H9 (cell line): ENCODE measurements at regions not wholly inside any gene's neighbourhood (a gene's known extent, or its start where the extent isn't known, plus 50 kb on each side); places are given as distances from the start of the nearest gene placed in this dataset.
"Not testable (repeated sequence)": the region's sequence is repeated elsewhere in the genome, so short reads cannot be mapped to it uniquely, and the experiment has no call there.

ENCODE experiments used
- DNase-seq: peaks from one replicate; pipeline ENCODE4 v3.0.0-alpha.2; 2017
- H2AFZ ChIP-seq: one replicate; pipeline ENCODE4 v1.6.1; 2013; ENCODE audit warnings: mild to moderate bottlenecking, low read length, control low read depth, moderate library complexity
- H2AK5ac ChIP-seq: 2 replicates; pipeline ENCODE4 v1.6.1; 2013; ENCODE audit warnings: low read length, control low read depth, mixed read lengths; ENCODE audit not compliant: insufficient read length
- H2BK120ac ChIP-seq: one replicate; pipeline ENCODE4 v1.6.1; 2013; ENCODE audit warnings: low read depth, mild to moderate bottlenecking, low read length, control low read depth, inconsistent platforms; ENCODE audit not compliant: poor library complexity, severe bottlenecking
- H2BK12ac ChIP-seq: 2 replicates; pipeline ENCODE4 v1.6.1; 2013; ENCODE audit warnings: low read length, control low read depth, mixed read lengths, low read depth; ENCODE audit not compliant: insufficient read length
- H2BK15ac ChIP-seq: 2 replicates; pipeline ENCODE4 v1.6.1; 2013; ENCODE audit warnings: low read depth, low read length, control low read depth
- H2BK20ac ChIP-seq: one replicate; pipeline ENCODE4 v1.6.1; 2013; ENCODE audit warnings: low read depth, mild to moderate bottlenecking, low read length, control low read depth, inconsistent platforms; ENCODE audit not compliant: poor library complexity, severe bottlenecking
- H2BK5ac ChIP-seq: 2 replicates; pipeline ENCODE4 v1.6.1; 2013; ENCODE audit warnings: low read length, control low read depth, mixed read lengths; ENCODE audit not compliant: insufficient read length
- H3K14ac ChIP-seq: 2 replicates; pipeline ENCODE4 v1.6.1; 2013; ENCODE audit warnings: low read length, control low read depth; ENCODE audit not compliant: insufficient read depth
- H3K18ac ChIP-seq: 2 replicates; pipeline ENCODE4 v1.6.1; 2013; ENCODE audit warnings: low read depth, mild to moderate bottlenecking, mixed read lengths, low read length, control low read depth; ENCODE audit not compliant: insufficient read length
- H3K23ac ChIP-seq: 2 replicates; pipeline ENCODE4 v1.6.1; 2013; ENCODE audit warnings: low read length, control low read depth, mixed read lengths, low read depth; ENCODE audit not compliant: insufficient read length
- H3K23me2 ChIP-seq: 2 replicates; pipeline ENCODE4 v1.6.1; 2013; ENCODE audit warnings: low read depth, mild to moderate bottlenecking, mixed read lengths, low read length, control low read depth; ENCODE audit not compliant: insufficient read length, poor library complexity, severe bottlenecking
- H3K27ac ChIP-seq: 2 replicates; pipeline ENCODE4 v1.5.1; 2013; ENCODE audit warnings: low read length, control low read depth, mixed read lengths, low read depth; ENCODE audit not compliant: insufficient read length
- H3K27me3 ChIP-seq: 2 replicates; pipeline ENCODE4 v1.6.1; 2013; ENCODE audit warnings: low read length, control low read depth, inconsistent platforms; ENCODE audit not compliant: insufficient read depth
- H3K4ac ChIP-seq: 2 replicates; pipeline ENCODE4 v1.6.1; 2013; ENCODE audit warnings: low read depth, mild to moderate bottlenecking, control low read depth, inconsistent platforms, low read length, moderate library complexity
- H3K4me1 ChIP-seq: 2 replicates; pipeline ENCODE4 v1.6.1; 2013; ENCODE audit warnings: low read length, control low read depth, inconsistent platforms; ENCODE audit not compliant: insufficient read depth
- H3K4me2 ChIP-seq: 2 replicates; pipeline ENCODE4 v1.6.1; 2013; ENCODE audit warnings: low read length, control low read depth, mixed read lengths; ENCODE audit not compliant: insufficient read length, insufficient read depth
- H3K56ac ChIP-seq: 2 replicates; pipeline ENCODE4 v1.6.1; 2013; ENCODE audit warnings: low read depth, mild to moderate bottlenecking, mixed read lengths, low read length, control low read depth; ENCODE audit not compliant: insufficient read length
- H3K79me1 ChIP-seq: 2 replicates; pipeline ENCODE4 v1.6.1; 2013; ENCODE audit warnings: low read depth, mild to moderate bottlenecking, moderate library complexity, low read length, control low read depth, inconsistent platforms; ENCODE audit not compliant: insufficient read depth, poor library complexity, severe bottlenecking
- H3K79me2 ChIP-seq: 2 replicates; pipeline ENCODE4 v1.6.1; 2013; ENCODE audit warnings: low read length, control low read depth, inconsistent platforms; ENCODE audit not compliant: insufficient read depth
- H3K9ac ChIP-seq: 2 replicates; pipeline ENCODE4 v1.6.1; 2013; ENCODE audit warnings: low read length, control low read depth, mixed read lengths; ENCODE audit not compliant: insufficient read length; ENCODE audit errors: extremely low read depth
- H3K9me3 ChIP-seq: one replicate; pipeline ENCODE4 v1.6.1; 2013; ENCODE audit warnings: low read depth, low read length, inconsistent platforms; ENCODE audit not compliant: control insufficient read depth
- H3T11ph ChIP-seq: one replicate; pipeline ENCODE4 v1.6.1; 2013; ENCODE audit warnings: mild to moderate bottlenecking, low read length, control low read depth, inconsistent platforms
- H4K20me1 ChIP-seq: one replicate; pipeline ENCODE4 v1.6.1; 2013; ENCODE audit not compliant: control insufficient read depth, insufficient read length, insufficient read depth
- H4K5ac ChIP-seq: 2 replicates; pipeline ENCODE4 v1.6.1; 2013; ENCODE audit warnings: low read depth, mild to moderate bottlenecking, mixed read lengths, low read length, control low read depth; ENCODE audit not compliant: insufficient read length
- H4K8ac ChIP-seq: replicated peaks from 2 replicates; pipeline ENCODE4 v1.6.1; 2013; ENCODE audit warnings: low read length, control low read depth, mixed read lengths, low read depth; ENCODE audit not compliant: insufficient read length
- H4K91ac ChIP-seq: 2 replicates; pipeline ENCODE4 v1.6.1; 2013; ENCODE audit warnings: low read depth, mild to moderate bottlenecking, moderate library complexity, mixed read lengths, low read length, control low read depth; ENCODE audit not compliant: insufficient read length
- H3K27ac Mint-ChIP-seq, 3 experiments: 2 replicates in 2 of 3; 3 replicates in 1 of 3; pipeline ENCODE4 v1.8.0; 2020 to 2021; ENCODE audit warnings: mixed read lengths in 3 of 3, mild to moderate bottlenecking in 1 of 3, moderate library complexity in 1 of 3
- H3K27me3 Mint-ChIP-seq: 2 replicates; pipeline ENCODE4 v1.8.0; 2021; ENCODE audit warnings: low read depth, mild to moderate bottlenecking, moderate library complexity, mixed read lengths
- H3K36me3 Mint-ChIP-seq, 3 experiments: 2 replicates in 2 of 3; 3 replicates in 1 of 3; pipeline ENCODE4 v1.8.0; 2020 to 2021; ENCODE audit warnings: low read depth in 3 of 3, mixed read lengths in 3 of 3; ENCODE audit not compliant: insufficient read depth in 1 of 3
- H3K4me1 Mint-ChIP-seq, 2 experiments: 2 replicates each; pipeline ENCODE4 v1.8.0; 2020; ENCODE audit warnings: mixed read lengths in 2 of 2
- H3K4me3 Mint-ChIP-seq, 2 experiments: 2 replicates in 1 of 2; 3 replicates in 1 of 2; pipeline ENCODE4 v1.8.0; 2020 to 2021; ENCODE audit warnings: mild to moderate bottlenecking in 2 of 2, mixed read lengths in 2 of 2, moderate library complexity in 1 of 2
- H3K9me3 Mint-ChIP-seq, 2 experiments: 2 replicates in 1 of 2; 3 replicates in 1 of 2; pipeline ENCODE4 v1.8.0; 2020; ENCODE audit warnings: mild to moderate bottlenecking in 2 of 2, mixed read lengths in 2 of 2, moderate library complexity in 1 of 2
- WGBS: extraction: QIAGEN DNeasy Blood & Tissue Kit; methylation state at CpG from one replicate; pipeline ENCODE4 v1.1.7; 2013; ENCODE audit warnings: missing lambda C conversion rate, low lambda C conversion rate, mixed read lengths; ENCODE audit not compliant: insufficient read length; ENCODE audit errors: extremely low coverage; 5-methylcytosine and 5-hydroxymethylcytosine counted together

DNA sequence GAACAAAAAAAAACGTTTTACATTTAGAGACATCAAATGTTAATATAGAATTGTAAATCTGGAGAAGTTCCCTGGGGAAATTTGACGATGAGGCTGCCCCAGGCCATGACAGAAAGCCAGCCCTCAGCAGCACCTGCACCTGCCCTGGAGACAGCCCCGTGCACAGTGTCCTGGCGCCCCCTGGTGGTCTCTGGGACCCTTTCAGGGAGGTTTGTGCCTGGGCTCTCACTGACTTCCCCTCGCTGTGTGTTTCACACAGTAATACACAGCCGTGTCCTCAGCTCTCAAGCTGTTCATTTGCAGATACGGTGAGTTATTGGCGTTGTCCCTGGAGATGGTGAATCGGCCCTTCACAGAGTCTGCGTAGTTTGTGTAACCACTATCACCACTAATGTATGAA, 385.1 kb downstream of the TP53TG3F start:
- H3K14ac ChIP-seq, H2BK15ac ChIP-seq, H3K27me3 Mint-ChIP-seq, H3K4me3 Mint-ChIP-seq, H3K36me3 Mint-ChIP-seq, H3K4me1 ChIP-seq, H3K4me1 Mint-ChIP-seq, DNase-seq, H4K20me1 ChIP-seq, H3T11ph ChIP-seq, H3K27ac Mint-ChIP-seq, H4K91ac ChIP-seq, H3K4ac ChIP-seq, H3K18ac ChIP-seq, H2AK5ac ChIP-seq, H2BK5ac ChIP-seq, H2BK120ac ChIP-seq, H3K9me3 ChIP-seq, H2BK20ac ChIP-seq, H4K8ac ChIP-seq, H3K27me3 ChIP-seq, H2BK12ac ChIP-seq, H3K23ac ChIP-seq, H3K79me1 ChIP-seq, H3K4me2 ChIP-seq, H3K27ac ChIP-seq, H3K9ac ChIP-seq, H3K23me2 ChIP-seq, H2AFZ ChIP-seq, H3K56ac ChIP-seq, H3K79me2 ChIP-seq, H4K5ac ChIP-seq: not testable (repeated sequence)
- WGBS, result no CpG with 5 or more reads among the region's 10 CpGs
- H3K9me3 Mint-ChIP-seq, result peaks cover 17 to 27% of the 10 kb centered on the region in 2 experiments
